ENCODE measurements at regions not wholly inside any gene's neighbourhood (a gene's known extent, or its start where the extent isn't known, plus 50 kb on each side); places are given as distances from the start of the nearest gene placed in this dataset.

DNA sequence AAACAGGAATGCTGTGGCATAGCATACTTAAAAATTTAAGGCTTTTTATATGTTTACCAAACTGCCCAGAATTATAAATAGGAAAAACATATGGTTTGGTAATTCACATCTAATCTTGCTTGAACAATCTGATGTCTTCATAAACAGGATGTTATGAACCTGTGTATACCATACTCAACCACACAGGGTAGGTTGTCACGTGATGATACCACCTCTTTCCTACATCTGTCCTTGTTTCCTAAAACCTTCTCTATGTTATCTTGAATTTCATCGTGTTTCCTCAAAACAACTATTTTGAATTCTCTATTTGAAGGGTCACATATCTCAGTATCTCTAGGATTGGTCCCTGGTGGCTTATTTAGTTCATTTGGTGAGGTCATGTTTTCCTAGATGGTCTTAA, 631.0 kb upstream of the PKN2 start:
- WGBS, 2 donors = 84 to 88% methylated on average over 2 of the region's 2 CpGs
- Histone ChIP-seq H3K4me1 (ENCODE audit: control insufficient read depth in 2 of 2, insufficient read depth in 2 of 2, low read length in 1 of 2) (no peaks in the 10 kb centered on the region), H3K27ac (ENCODE audit: low read depth in 2 of 2, low read length in 1 of 2) (no peak overlapping the region), H3K4me3 (ENCODE audit: low read depth in 1 of 2, low read length in 2 of 2) (no peak overlapping the region), H3K36me3 (ENCODE audit: control insufficient read depth in 2 of 2, insufficient read depth in 2 of 2, low read length in 1 of 2) (no peaks in the 10 kb centered on the region), H3K27me3 (ENCODE audit: control insufficient read depth in 1 of 2, insufficient read depth in 2 of 2, low read length in 2 of 2) (no peaks in the 10 kb centered on the region), H3K9me3 (ENCODE audit: control insufficient read depth in 2 of 2, insufficient read depth in 1 of 2, low read depth in 1 of 2, low read length in 1 of 2) (no peaks in the 10 kb centered on the region)

DNA sequence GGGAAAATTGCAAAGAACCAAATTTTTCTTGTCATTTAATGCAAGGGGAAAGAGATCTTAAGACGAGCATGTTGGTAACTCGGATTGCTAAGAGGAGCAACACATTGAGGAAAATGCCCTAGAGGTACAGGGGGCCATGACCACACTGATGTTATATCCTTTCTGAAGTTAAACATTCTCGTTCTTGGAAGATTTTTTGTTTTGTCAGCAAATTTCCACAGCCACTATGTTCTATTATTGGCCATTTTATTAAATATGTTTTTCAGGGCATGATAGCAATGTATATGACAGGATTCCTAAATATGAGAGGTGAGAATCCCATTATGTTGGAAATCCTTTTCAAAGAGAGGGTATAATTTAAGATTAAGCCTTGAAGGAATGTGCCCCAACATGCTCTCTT, 627.2 kb upstream of the PKN2 start:
- Histone ChIP-seq H3K36me3 (ENCODE audit: control insufficient read depth in 2 of 2, insufficient read depth in 2 of 2, low read length in 1 of 2) (no peaks in the 10 kb centered on the region), H3K27me3 (ENCODE audit: control insufficient read depth in 1 of 2, insufficient read depth in 2 of 2, low read length in 2 of 2) (no peaks in the 10 kb centered on the region), H3K27ac (ENCODE audit: low read depth in 2 of 2, low read length in 1 of 2) (no peak overlapping the region), H3K4me3 (ENCODE audit: low read depth in 1 of 2, low read length in 2 of 2) (no peak overlapping the region), H3K9me3 (ENCODE audit: control insufficient read depth in 2 of 2, insufficient read depth in 1 of 2, low read depth in 1 of 2, low read length in 1 of 2) (no peaks in the 10 kb centered on the region), H3K4me1 (ENCODE audit: control insufficient read depth in 2 of 2, insufficient read depth in 2 of 2, low read length in 1 of 2) (no peaks in the 10 kb centered on the region)
- WGBS, 2 donors = 76 to 87% methylated on average over 3 of the region's 3 CpGs

DNA sequence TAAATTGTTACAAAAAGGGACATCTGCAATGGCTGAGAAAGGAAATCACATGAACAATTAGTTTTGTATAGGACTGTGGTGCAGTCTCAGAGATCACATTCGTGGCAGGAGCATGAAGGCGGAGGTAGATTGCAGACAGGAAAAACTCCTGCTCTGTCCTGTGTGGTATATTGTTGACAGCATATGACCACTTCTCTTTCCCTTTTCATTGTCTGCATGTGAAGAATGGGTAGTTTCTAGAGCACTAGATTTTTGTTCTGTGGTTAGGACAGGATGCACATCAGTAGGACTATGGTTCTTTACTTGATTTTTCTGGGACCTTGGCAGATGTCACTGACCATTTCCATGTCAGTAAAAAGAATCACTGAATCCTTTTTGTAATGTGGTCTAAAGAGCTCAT, 625.9 kb upstream of the PKN2 start:
- no peaks in the 10 kb centered on the region for H3K4me1 ChIP-seq (ENCODE audit: control insufficient read depth in 2 of 2, insufficient read depth in 2 of 2, low read length in 1 of 2)
- H3K27me3 ChIP-seq (ENCODE audit: control insufficient read depth in 1 of 2, insufficient read depth in 2 of 2, low read length in 2 of 2) = no peaks in the 10 kb centered on the region
- WGBS, 2 donors = 77 to 80% methylated on average over 2 of the region's 2 CpGs

DNA sequence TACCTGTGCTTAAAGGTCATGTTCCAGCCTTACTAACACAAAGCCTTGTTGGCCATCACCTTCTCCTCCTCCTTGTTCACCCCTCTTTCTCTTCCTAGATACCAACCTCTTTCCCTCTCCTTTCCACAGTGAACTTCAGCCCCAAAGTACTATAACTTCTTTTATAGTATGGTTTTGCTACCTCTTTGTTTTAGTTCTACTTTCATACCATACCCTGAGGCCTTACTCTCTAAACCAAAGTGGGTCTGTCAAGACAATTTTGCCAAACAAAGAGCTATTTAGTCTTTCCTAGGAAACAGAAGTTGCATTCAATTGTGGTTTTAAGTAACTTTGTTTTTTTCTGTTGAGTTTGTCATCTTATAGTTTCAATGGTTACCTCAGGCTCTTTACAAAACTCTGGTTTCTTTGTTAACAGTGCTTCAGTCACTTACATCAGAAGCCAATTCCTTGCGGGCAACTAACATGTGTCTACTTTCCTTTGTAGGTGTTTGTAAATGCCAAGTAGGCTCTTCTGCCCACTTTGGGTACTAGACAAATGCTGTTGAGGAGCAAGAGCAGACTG, 623.9 kb upstream of the PKN2 start:
- Histone ChIP-seq H3K27me3 (ENCODE audit: control insufficient read depth in 1 of 2, insufficient read depth in 2 of 2, low read length in 2 of 2) (no peaks in the 10 kb centered on the region), H3K4me1 (ENCODE audit: control insufficient read depth in 2 of 2, insufficient read depth in 2 of 2, low read length in 1 of 2) (no peaks in the 10 kb centered on the region), H3K9me3 (ENCODE audit: control insufficient read depth in 2 of 2, insufficient read depth in 1 of 2, low read depth in 1 of 2, low read length in 1 of 2) (no peaks in the 10 kb centered on the region), H3K27ac (ENCODE audit: low read depth in 2 of 2, low read length in 1 of 2) (peak overlapping the region; percentile 17 to 77), H3K36me3 (ENCODE audit: control insufficient read depth in 2 of 2, insufficient read depth in 2 of 2, low read length in 1 of 2) (no peaks in the 10 kb centered on the region), H3K4me3 (ENCODE audit: low read depth in 1 of 2, low read length in 2 of 2) (no peak overlapping the region)
- WGBS, 2 donors = 47 to 67% methylated on average over 1 of the region's 1 CpG

More for the DNA sequence above, 625.9 kb upstream of the PKN2 start:
- Histone ChIP-seq H3K36me3 (ENCODE audit: control insufficient read depth in 2 of 2, insufficient read depth in 2 of 2, low read length in 1 of 2) (no peaks in the 10 kb centered on the region), H3K4me3 (ENCODE audit: low read depth in 1 of 2, low read length in 2 of 2) (no peak overlapping the region), H3K27ac (ENCODE audit: low read depth in 2 of 2, low read length in 1 of 2) (no peak overlapping the region), H3K9me3 (ENCODE audit: control insufficient read depth in 2 of 2, insufficient read depth in 1 of 2, low read depth in 1 of 2, low read length in 1 of 2) (no peaks in the 10 kb centered on the region)

DNA sequence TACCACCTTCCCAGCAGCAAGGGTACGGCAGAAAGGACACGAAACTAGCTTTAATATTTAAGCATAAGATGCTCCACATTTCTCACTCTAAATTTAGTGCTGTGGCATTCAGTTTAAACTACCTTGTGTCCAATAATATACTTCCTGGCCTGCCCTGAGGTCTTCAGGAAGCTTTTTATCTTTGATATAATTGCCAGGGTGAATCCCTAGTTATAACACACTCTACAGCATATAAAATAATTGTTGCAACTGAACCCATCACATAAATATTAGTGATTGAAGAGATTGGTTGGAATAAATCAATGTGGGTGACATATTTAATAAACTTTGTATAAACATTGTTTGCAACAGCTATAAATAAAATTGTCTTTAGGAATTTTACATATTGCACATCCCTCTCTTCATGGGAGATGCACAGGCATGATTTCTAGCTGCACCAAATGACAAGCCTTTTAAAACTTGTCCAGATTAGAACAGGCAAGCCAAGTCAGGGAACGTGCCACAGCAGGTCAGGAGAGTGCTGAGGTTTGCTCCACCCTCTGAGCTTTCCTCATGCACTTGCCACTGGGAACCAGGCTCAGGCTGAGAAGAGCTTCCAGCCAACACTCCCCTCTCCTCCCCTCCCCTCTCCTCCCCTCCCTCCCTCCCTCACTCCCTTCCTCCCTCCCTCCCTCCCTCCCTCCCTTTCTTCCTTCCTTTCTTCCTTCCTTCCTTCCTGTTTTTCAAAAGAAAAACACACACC, 623.2 kb upstream of the PKN2 start:
- no peaks in the 10 kb centered on the region for H3K9me3 ChIP-seq (ENCODE audit: control insufficient read depth in 2 of 2, insufficient read depth in 1 of 2, low read depth in 1 of 2, low read length in 1 of 2)
- peak overlapping the region; percentile 16 to 17 for H3K27ac ChIP-seq (ENCODE audit: low read depth in 2 of 2, low read length in 1 of 2)
- no peaks in the 10 kb centered on the region for H3K27me3 ChIP-seq (ENCODE audit: control insufficient read depth in 1 of 2, insufficient read depth in 2 of 2, low read length in 2 of 2)
- 37 to 50% methylated on average over 3 of the region's 3 CpGs for WGBS, 2 donors
- no peaks in the 10 kb centered on the region for H3K36me3 ChIP-seq (ENCODE audit: control insufficient read depth in 2 of 2, insufficient read depth in 2 of 2, low read length in 1 of 2)
- H3K4me3 ChIP-seq (ENCODE audit: low read depth in 1 of 2, low read length in 2 of 2) = no peak overlapping the region
- H3K4me1 ChIP-seq (ENCODE audit: control insufficient read depth in 2 of 2, insufficient read depth in 2 of 2, low read length in 1 of 2) = no peaks in the 10 kb centered on the region

DNA sequence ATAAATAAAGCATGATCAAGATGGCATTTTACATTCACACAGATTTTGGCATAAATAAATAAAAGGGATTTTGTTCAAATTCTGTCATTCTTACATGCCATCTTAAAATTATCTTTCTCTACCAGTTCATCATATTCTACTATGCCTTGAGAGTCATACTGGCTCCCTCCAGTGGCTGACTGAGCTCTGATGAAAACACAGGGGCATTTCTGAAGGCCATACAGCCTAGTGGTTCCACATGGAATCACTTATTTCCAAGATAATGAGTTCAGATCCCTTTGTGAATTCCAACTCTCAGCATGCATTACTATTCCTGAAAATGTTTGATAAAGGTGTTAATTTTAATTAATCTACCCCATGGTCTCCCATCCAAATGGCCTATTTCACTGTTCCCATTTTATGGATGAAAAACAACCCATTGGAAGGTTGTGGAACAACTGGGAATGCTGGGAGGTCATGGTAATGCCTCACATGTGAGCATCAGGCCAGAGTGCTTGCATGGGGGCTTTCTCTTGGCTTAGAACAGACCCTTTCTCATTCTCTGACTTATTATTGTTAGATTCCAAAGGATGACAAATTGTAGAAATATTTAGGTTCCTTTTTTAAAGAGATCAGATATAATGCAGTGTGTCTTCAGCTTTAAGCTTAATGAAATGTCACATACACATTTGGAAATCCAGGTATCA, 622.4 kb upstream of the PKN2 start:
- Histone ChIP-seq H3K27me3 (ENCODE audit: control insufficient read depth in 1 of 2, insufficient read depth in 2 of 2, low read length in 2 of 2) (no peaks in the 10 kb centered on the region), H3K4me1 (ENCODE audit: control insufficient read depth in 2 of 2, insufficient read depth in 2 of 2, low read length in 1 of 2) (no peaks in the 10 kb centered on the region), H3K9me3 (ENCODE audit: control insufficient read depth in 2 of 2, insufficient read depth in 1 of 2, low read depth in 1 of 2, low read length in 1 of 2) (no peaks in the 10 kb centered on the region), H3K36me3 (ENCODE audit: control insufficient read depth in 2 of 2, insufficient read depth in 2 of 2, low read length in 1 of 2) (no peaks in the 10 kb centered on the region), H3K27ac (ENCODE audit: low read depth in 2 of 2, low read length in 1 of 2) (no peak overlapping the region), H3K4me3 (ENCODE audit: low read depth in 1 of 2, low read length in 2 of 2) (no peak overlapping the region)

DNA sequence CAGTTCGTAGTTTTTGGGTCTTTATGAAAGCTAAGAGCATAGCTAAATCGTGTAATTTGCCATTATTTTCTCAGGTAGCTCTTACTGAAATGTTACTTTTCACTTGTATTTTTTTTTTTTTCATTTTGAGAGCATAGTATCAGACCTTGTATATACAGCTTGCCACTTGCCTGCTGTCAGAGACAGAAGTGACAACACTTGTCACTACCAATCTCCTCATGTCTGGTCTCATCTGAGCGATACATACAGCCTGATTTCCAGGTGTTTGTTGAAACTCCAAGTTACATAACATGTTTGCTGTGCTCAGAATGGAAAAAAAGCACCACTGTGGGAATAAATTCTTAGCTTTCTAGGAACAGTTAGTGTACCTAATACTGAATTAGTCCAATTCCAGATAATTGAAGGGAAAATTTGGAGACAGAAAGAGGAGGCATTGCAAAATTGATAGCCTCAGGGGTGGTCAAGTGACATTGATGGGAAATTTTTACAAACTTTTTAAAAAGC, 621.4 kb upstream of the PKN2 start:
- WGBS, 2 donors = 77 to 81% methylated on average over 3 of the region's 3 CpGs
- H3K9me3 ChIP-seq (ENCODE audit: control insufficient read depth in 2 of 2, insufficient read depth in 1 of 2, low read depth in 1 of 2, low read length in 1 of 2) = no peaks in the 10 kb centered on the region
- H3K27ac ChIP-seq (ENCODE audit: low read depth in 2 of 2, low read length in 1 of 2) = no peak overlapping the region
- H3K4me1 ChIP-seq (ENCODE audit: control insufficient read depth in 2 of 2, insufficient read depth in 2 of 2, low read length in 1 of 2) = no peaks in the 10 kb centered on the region
- H3K36me3 ChIP-seq (ENCODE audit: control insufficient read depth in 2 of 2, insufficient read depth in 2 of 2, low read length in 1 of 2) = no peaks in the 10 kb centered on the region
- no peak overlapping the region for H3K4me3 ChIP-seq (ENCODE audit: low read depth in 1 of 2, low read length in 2 of 2)
- no peaks in the 10 kb centered on the region for H3K27me3 ChIP-seq (ENCODE audit: control insufficient read depth in 1 of 2, insufficient read depth in 2 of 2, low read length in 2 of 2)

DNA sequence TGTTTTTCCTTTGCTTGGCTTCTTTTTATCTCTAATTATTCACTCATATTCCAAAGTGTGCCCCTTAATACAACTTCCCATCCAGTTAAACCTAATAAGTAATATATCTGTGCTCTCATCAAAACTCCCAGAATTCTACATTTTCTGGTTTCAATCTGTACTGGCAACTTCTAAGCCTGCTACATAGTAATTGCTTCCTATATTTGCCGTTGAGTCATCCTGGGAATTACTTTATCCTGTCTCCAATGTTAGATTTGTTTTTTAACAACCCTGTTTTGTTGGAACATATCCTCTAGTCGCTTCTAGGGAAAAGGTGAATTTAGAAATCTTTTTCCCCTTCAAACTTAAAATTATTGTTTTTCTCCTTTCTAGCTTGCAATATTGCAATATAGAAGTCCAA, 620.5 kb upstream of the PKN2 start:
- Histone ChIP-seq H3K27me3 (ENCODE audit: control insufficient read depth in 1 of 2, insufficient read depth in 2 of 2, low read length in 2 of 2) (no peaks in the 10 kb centered on the region), H3K9me3 (ENCODE audit: control insufficient read depth in 2 of 2, insufficient read depth in 1 of 2, low read depth in 1 of 2, low read length in 1 of 2) (no peaks in the 10 kb centered on the region), H3K27ac (ENCODE audit: low read depth in 2 of 2, low read length in 1 of 2) (no peak overlapping the region), H3K36me3 (ENCODE audit: control insufficient read depth in 2 of 2, insufficient read depth in 2 of 2, low read length in 1 of 2) (no peaks in the 10 kb centered on the region), H3K4me1 (ENCODE audit: control insufficient read depth in 2 of 2, insufficient read depth in 2 of 2, low read length in 1 of 2) (no peaks in the 10 kb centered on the region), H3K4me3 (ENCODE audit: low read depth in 1 of 2, low read length in 2 of 2) (no peak overlapping the region)
- WGBS, 2 donors = 32 to 56% methylated on average over 2 of the region's 2 CpGs

DNA sequence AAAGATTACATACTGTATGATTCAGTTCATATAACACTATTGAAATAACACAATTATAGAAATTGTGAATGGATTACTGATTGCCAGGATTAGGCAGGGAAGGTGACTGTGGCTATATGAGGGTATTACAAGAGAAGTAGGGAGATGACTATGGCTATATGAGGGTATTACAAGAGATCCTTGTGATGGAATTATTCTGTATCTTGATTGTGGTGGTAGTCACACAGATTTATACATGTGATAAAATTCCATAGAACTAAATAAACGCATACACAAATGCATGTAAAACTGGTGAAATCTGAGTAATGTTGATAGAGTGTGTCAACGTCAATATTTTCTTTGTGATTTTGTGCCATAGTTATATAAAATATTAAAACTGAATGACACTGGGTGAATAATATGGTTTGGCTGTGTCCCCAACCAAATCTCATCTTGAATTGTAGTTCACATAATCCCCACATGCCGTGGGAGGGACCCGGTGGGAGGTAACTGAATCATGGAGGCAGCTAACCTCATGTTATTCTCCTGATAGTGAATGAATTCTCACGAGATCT, 615.6 kb upstream of the PKN2 start:
- H3K36me3 ChIP-seq (ENCODE audit: control insufficient read depth in 2 of 2, insufficient read depth in 2 of 2, low read length in 1 of 2) = no peaks in the 10 kb centered on the region
- no peaks in the 10 kb centered on the region for H3K4me1 ChIP-seq (ENCODE audit: control insufficient read depth in 2 of 2, insufficient read depth in 2 of 2, low read length in 1 of 2)
- WGBS, 2 donors = 86 to 89% methylated on average over 5 of the region's 5 CpGs
- H3K27ac ChIP-seq (ENCODE audit: low read depth in 2 of 2, low read length in 1 of 2) = no peak overlapping the region
- H3K27me3 ChIP-seq (ENCODE audit: control insufficient read depth in 1 of 2, insufficient read depth in 2 of 2, low read length in 2 of 2) = no peaks in the 10 kb centered on the region
- H3K4me3 ChIP-seq (ENCODE audit: low read depth in 1 of 2, low read length in 2 of 2) = no peak overlapping the region
- H3K9me3 ChIP-seq (ENCODE audit: control insufficient read depth in 2 of 2, insufficient read depth in 1 of 2, low read depth in 1 of 2, low read length in 1 of 2) = peaks cover 0 to 2% of the 10 kb centered on the region in 2 donors

All from esophagus (tissue), 2 donors.